A673 (cell line): ENCODE measurements at regions not wholly inside any gene's neighbourhood (a gene's known extent, or its start where the extent isn't known, plus 50 kb on each side); places are given as distances from the start of the nearest gene placed in this dataset.

Experiments used
- BruUV-seq: library from RNA; stranded (reverse); fragments of 400-500 nt; replicated peaks from 2 replicates; lab custom pipeline; 2021; lab: Mats Ljungman, UMichigan
- CTCF ChIA-PET: fragments of 300-600 bp; sonication (Branson Sonifier 250); formaldehyde crosslinking; loops from one replicate; lab custom pipeline; 2022; ENCODE audit warnings: antibody characterized with exemption; lab: Charles Lee
- POLR2A ChIA-PET: fragments of 300-600 bp; sonication (Branson Sonifier 250); formaldehyde crosslinking; loops from one replicate; lab custom pipeline; 2022; ENCODE audit warnings: antibody characterized with exemption; ENCODE audit not compliant: low non-redundant PET; lab: Charles Lee
- DNase-seq: peaks from one replicate; pipeline ENCODE4 v3.0.0-alpha.2; 2015; ENCODE audit warnings: low spot score
- H3K27ac ChIP-seq: fragments of 200-600 bp; sonication (generic); 2 replicates; pipeline ENCODE4 v1.5.1; 2016; ENCODE audit warnings: mixed run types, low read depth, mild to moderate bottlenecking, mixed read lengths, antibody characterized with exemption, low read length; ENCODE audit not compliant: poor library complexity, severe bottlenecking
- H3K27me3 ChIP-seq: fragments of 200-600 bp; sonication (generic); replicated peaks from 2 replicates; pipeline ENCODE4 v1.6.1; 2017; ENCODE audit warnings: mixed run types, low read depth, mild to moderate bottlenecking, mixed read lengths, antibody characterized with exemption, low read length; ENCODE audit not compliant: insufficient read depth, poor library complexity
- H3K36me3 ChIP-seq: fragments of 200-600 bp; sonication (generic); 2 replicates; pipeline ENCODE4 v1.6.1; 2016; ENCODE audit warnings: mixed run types, mild to moderate bottlenecking, mixed read lengths, antibody characterized with exemption, low read length; ENCODE audit not compliant: insufficient read depth, poor library complexity, severe bottlenecking
- H3K4me1 ChIP-seq: fragments of 200-600 bp; sonication (generic); 2 replicates; pipeline ENCODE4 v1.6.1; 2017; ENCODE audit warnings: mixed run types, mild to moderate bottlenecking, mixed read lengths, antibody characterized with exemption, low read length; ENCODE audit not compliant: insufficient read depth, poor library complexity, severe bottlenecking
- H3K4me3 ChIP-seq: fragments of 200-600 bp; sonication (generic); 2 replicates; pipeline ENCODE4 v1.5.1; 2016; ENCODE audit warnings: low read depth, mixed run types, mild to moderate bottlenecking, mixed read lengths, low read length; ENCODE audit not compliant: poor library complexity, severe bottlenecking
- H3K9me3 ChIP-seq: fragments of 200-600 bp; sonication (generic); 2 replicates; pipeline ENCODE4 v1.6.1; 2016; ENCODE audit warnings: mixed run types, low read depth, mild to moderate bottlenecking, mixed read lengths, antibody characterized with exemption, low read length; ENCODE audit not compliant: poor library complexity, severe bottlenecking
- CTCF ChIP-seq: fragments of 300-800, 200-600 bp; sonication (generic); conservative IDR thresholded peaks from 2 replicates; pipeline ENCODE4 v1.5.1; 2017; ENCODE audit warnings: low read depth, mild to moderate bottlenecking, antibody characterized with exemption, low read length, moderate library complexity, mixed read lengths
- EZH2 ChIP-seq: fragments of 200-600 bp; sonication (generic); IDR thresholded peaks from 2 replicates; pipeline ENCODE4 v1.6.1; 2017; ENCODE audit warnings: borderline replicate concordance, low read depth, mild to moderate bottlenecking, mixed read lengths, antibody characterized with exemption, low read length; ENCODE audit not compliant: poor library complexity, severe bottlenecking
- intact Hi-C: fragments of 100-400 bp; cut with micrococcal nuclease; formaldehyde crosslinking; loops from one replicate; pipeline ENCODE4 v1.10.0; 2022; ENCODE audit not compliant: unreplicated experiment

GRCh38 chr1:31511848-31512615, 64.3 kb upstream of the TINAGL1 start:
- CTCF ChIA-PET: no interaction called here
- no peak for DNase-seq
- no peak overlapping the region for H3K4me3 ChIP-seq
- H3K36me3 ChIP-seq: no peaks in the 10 kb centered on the region
- H3K27me3 ChIP-seq: no peaks in the 10 kb centered on the region
- no peaks in the 10 kb centered on the region for H3K9me3 ChIP-seq
- no peaks in the 10 kb centered on the region for H3K4me1 ChIP-seq
- no peak overlapping the region for H3K27ac ChIP-seq
- POLR2A ChIA-PET: no interaction called here
- TF ChIP-seq CTCF (no peak), EZH2 (no peak)
- BruUV-seq: no TSS peak
- intact Hi-C loops: no loop called here

- no peak for DNase-seq
- no peak overlapping the region for H3K4me3 ChIP-seq
- intact Hi-C loops: no loop called here
Observed at GRCh38 chr1:31514117-31514516, 62.2 kb upstream of the TINAGL1 start.

GRCh38 chr1:31515056-31515775, 61.1 kb upstream of the TINAGL1 start:
- ChIA-PET CTCF (no interaction called here), POLR2A (no interaction called here)
- DNase-seq: no peak
- no peaks in the 10 kb centered on the region for H3K9me3 ChIP-seq
- H3K27me3 ChIP-seq: no peaks in the 10 kb centered on the region
- H3K36me3 ChIP-seq: no peaks in the 10 kb centered on the region
- intact Hi-C loops: no loop called here
- TF ChIP-seq EZH2 (no peak), CTCF (no peak)
- no peak overlapping the region for H3K4me3 ChIP-seq
- no TSS peak for BruUV-seq
- H3K27ac ChIP-seq: no peak overlapping the region
- H3K4me1 ChIP-seq: no peaks in the 10 kb centered on the region

More at GRCh38 chr1:31514117-31514516, 62.2 kb upstream of the TINAGL1 start:
- H3K4me1 ChIP-seq: no peaks in the 10 kb centered on the region
- TF ChIP-seq EZH2: no peak
- TF ChIP-seq CTCF: no peak
- POLR2A ChIA-PET: no interaction called here
- no TSS peak for BruUV-seq
- no peaks in the 10 kb centered on the region for H3K36me3 ChIP-seq
- CTCF ChIA-PET: no interaction called here
- no peaks in the 10 kb centered on the region for H3K9me3 ChIP-seq
- no peak overlapping the region for H3K27ac ChIP-seq
- no peaks in the 10 kb centered on the region for H3K27me3 ChIP-seq
